ENCODE measurements at regions not wholly inside any gene's neighbourhood (a gene's known extent, or its start where the extent isn't known, plus 50 kb on each side); places are given as distances from the start of the nearest gene placed in this dataset.

- TF ChIP-seq EZH2phosphoT487 (IDR thresholded peaks at IDR 0.05; ENCODE audit: unreplicated experiment) (no peak), EZH2 (IDR thresholded peaks at IDR 0.05; ENCODE audit: low read depth, unreplicated experiment) (no peak), CTCF (conservative IDR thresholded peaks at IDR 0.05; ENCODE audit: low read depth in 2 of 2) (no peak), POLR2AphosphoS5 (IDR thresholded peaks at IDR 0.05; ENCODE audit: low read depth) (no peak)
Observed at GRCh38 chr13:109941951-109942350, 155.6 kb upstream of the IRS2 start.
